Neural progenitor cell (in vitro differentiated cells): ENCODE measurements at regions not wholly inside any gene's neighbourhood (a gene's known extent, or its start where the extent isn't known, plus 50 kb on each side); places are given as distances from the start of the nearest gene placed in this dataset.

Experiments used
- DNase-seq: peaks from one replicate; pipeline ENCODE4 v3.0.0-alpha.2; 2016; ENCODE audit warnings: low spot score
- H2AFZ ChIP-seq: fragments of 200-600 bp; sonication (generic); replicated peaks from 2 replicates; pipeline ENCODE4 v1.6.1; 2016; ENCODE audit warnings: antibody characterized with exemption
- H3F3A ChIP-seq: fragments of 200-600 bp; sonication (generic); 2 replicates; pipeline ENCODE4 v1.6.1; 2016; ENCODE audit warnings: antibody characterized with exemption, low read depth
- H3K27ac ChIP-seq: fragments of 200-600 bp; sonication (generic); 2 replicates; pipeline ENCODE4 v1.5.1; 2016; ENCODE audit warnings: mild to moderate bottlenecking
- H3K27me3 ChIP-seq: fragments of 200-600 bp; sonication (generic); 2 replicates; pipeline ENCODE4 v1.6.1; 2016; ENCODE audit warnings: mild to moderate bottlenecking, moderate library complexity
- H3K36me3 ChIP-seq: fragments of 200-600 bp; sonication (generic); 2 replicates; pipeline ENCODE4 v1.5.1; 2016
- H3K4me1 ChIP-seq: fragments of 200-600 bp; sonication (generic); 2 replicates; pipeline ENCODE4 v1.6.1; 2016; ENCODE audit warnings: mixed run types
- H3K4me2 ChIP-seq: fragments of 200-600 bp; sonication (generic); 2 replicates; pipeline ENCODE4 v1.6.1; 2016
- H3K4me3 ChIP-seq: fragments of 200-600 bp; sonication (generic); 2 replicates; pipeline ENCODE4 v1.5.1; 2016
- H3K79me2 ChIP-seq: fragments of 200-600 bp; sonication (generic); 2 replicates; pipeline ENCODE4 v1.6.1; 2016; ENCODE audit warnings: low read depth
- H3K9ac ChIP-seq: fragments of 200-600 bp; sonication (generic); 2 replicates; pipeline ENCODE4 v1.6.1; 2016
- H3K9me3 ChIP-seq: fragments of 200-600 bp; sonication (generic); 2 replicates; pipeline ENCODE4 v1.5.1; 2016; ENCODE audit warnings: low read depth
- H4K20me1 ChIP-seq: fragments of 200-600 bp; sonication (generic); 2 replicates; pipeline ENCODE4 v1.6.1; 2016; ENCODE audit warnings: low read depth
- H3K27ac Mint-ChIP-seq: 3 replicates; pipeline ENCODE4 v1.8.0; 2021; ENCODE audit warnings: mixed read lengths
- H3K27me3 Mint-ChIP-seq: 2 replicates; pipeline ENCODE4 v1.8.0; 2022; ENCODE audit warnings: low read depth, mild to moderate bottlenecking, inconsistent platforms, moderate library complexity, mixed read lengths; ENCODE audit not compliant: insufficient read depth
- H3K36me3 Mint-ChIP-seq: 3 replicates; pipeline ENCODE4 v1.8.0; 2021; ENCODE audit warnings: mixed read lengths
- H3K4me1 Mint-ChIP-seq: 3 replicates; pipeline ENCODE4 v1.8.0; 2021; ENCODE audit warnings: mixed read lengths
- H3K4me3 Mint-ChIP-seq: 3 replicates; pipeline ENCODE4 v1.8.0; 2021; ENCODE audit warnings: mild to moderate bottlenecking, moderate library complexity, mixed read lengths
- H3K9me3 Mint-ChIP-seq: 3 replicates; pipeline ENCODE4 v1.8.0; 2020; ENCODE audit warnings: mixed read lengths
- EZH2 ChIP-seq: fragments of 200-600 bp; sonication (generic); IDR thresholded peaks from 2 replicates; pipeline ENCODE4 v1.6.1; 2017; ENCODE audit warnings: antibody characterized with exemption, mild to moderate bottlenecking, moderate library complexity
- EZH2phosphoT487 ChIP-seq: fragments of 200-600 bp; sonication (generic); IDR thresholded peaks from 2 replicates; pipeline ENCODE4 v1.6.1; 2017; ENCODE audit warnings: antibody characterized with exemption
- TF ChIP-seq, protein P1 (sequence below): fragments of 200-600 bp; sonication (generic); IDR thresholded peaks from 2 replicates; pipeline ENCODE4 v1.5.1; 2017; ENCODE audit warnings: antibody characterized with exemption, mild to moderate bottlenecking

DNA sequence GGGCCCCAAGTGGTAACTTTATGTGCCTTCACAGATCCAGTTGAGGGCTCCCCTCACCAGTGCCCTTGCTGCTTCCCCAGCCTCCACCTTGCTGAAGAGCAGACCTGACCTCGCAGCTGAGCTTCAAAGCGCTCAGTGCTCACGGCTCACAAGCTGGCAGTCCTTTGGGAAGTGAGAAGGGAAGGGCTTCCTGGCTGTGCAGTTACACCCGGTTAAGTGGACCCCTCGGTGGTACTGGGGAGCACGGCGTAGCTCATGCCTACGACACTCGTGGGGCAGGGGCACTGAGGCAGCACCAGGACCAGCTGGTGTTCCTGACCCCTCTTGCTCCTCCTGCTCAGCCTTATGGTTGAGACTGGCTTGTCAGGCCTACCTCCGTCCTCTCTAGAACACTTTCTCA is 629.0 kb upstream of the TBL1XR1 start:
- no peak for DNase-seq
- no peak overlapping the region for H3K4me3 Mint-ChIP-seq
- H2AFZ ChIP-seq = peak overlapping the region; percentile 45

DNA sequence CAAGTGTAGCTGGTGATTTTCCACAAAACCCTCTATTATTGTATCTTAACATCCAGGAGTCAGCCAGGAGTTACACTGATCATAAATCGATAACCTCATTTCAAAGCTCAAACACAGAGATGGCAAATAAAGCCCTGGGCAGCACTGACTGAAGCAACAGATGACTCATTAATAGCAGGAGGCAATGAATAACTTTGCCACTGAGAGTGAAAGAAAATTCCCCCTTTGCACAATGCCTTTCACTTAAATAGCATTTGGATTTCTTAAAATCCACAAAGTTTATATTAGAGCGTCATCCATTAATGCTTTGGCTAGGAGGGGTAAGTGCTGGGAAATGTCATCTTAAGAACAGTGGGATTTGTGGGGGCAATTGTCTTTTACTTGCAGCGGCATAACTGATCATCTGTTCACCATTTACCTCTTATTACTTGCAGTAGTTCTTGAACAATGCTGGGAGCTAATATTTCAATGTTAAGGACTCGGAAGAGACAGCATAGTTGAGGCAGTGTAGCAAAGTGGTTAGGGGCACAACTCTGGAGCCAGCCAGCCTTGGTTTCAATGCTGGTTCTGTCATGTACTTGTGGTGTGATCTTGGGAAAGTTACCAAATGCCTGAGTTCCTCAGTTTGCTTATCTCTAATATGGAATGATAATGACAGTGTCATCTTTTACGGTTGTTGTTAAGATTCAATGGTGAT is 630.4 kb upstream of the TBL1XR1 start:
- TF ChIP-seq, protein P1, sequence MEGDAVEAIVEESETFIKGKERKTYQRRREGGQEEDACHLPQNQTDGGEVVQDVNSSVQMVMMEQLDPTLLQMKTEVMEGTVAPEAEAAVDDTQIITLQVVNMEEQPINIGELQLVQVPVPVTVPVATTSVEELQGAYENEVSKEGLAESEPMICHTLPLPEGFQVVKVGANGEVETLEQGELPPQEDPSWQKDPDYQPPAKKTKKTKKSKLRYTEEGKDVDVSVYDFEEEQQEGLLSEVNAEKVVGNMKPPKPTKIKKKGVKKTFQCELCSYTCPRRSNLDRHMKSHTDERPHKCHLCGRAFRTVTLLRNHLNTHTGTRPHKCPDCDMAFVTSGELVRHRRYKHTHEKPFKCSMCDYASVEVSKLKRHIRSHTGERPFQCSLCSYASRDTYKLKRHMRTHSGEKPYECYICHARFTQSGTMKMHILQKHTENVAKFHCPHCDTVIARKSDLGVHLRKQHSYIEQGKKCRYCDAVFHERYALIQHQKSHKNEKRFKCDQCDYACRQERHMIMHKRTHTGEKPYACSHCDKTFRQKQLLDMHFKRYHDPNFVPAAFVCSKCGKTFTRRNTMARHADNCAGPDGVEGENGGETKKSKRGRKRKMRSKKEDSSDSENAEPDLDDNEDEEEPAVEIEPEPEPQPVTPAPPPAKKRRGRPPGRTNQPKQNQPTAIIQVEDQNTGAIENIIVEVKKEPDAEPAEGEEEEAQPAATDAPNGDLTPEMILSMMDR = no peak
- no peak for TF ChIP-seq EZH2
- no peak for TF ChIP-seq EZH2phosphoT487
- H3K9ac ChIP-seq = no peak overlapping the region
- no peaks in the 10 kb centered on the region for H3K36me3 ChIP-seq
- H3K4me3 ChIP-seq = no peak overlapping the region
- no peak overlapping the region for H3K27ac ChIP-seq
- no peak for DNase-seq
- H3K27me3 ChIP-seq = no peaks in the 10 kb centered on the region
- Mint-ChIP-seq H3K36me3 (no peaks in the 10 kb centered on the region), H3K4me3 (no peak overlapping the region), H3K27ac (no peak overlapping the region), H3K9me3 (no peaks in the 10 kb centered on the region), H3K27me3 (peaks cover 7% of the 10 kb centered on the region), H3K4me1 (peaks cover 19% of the 10 kb centered on the region)
- peaks cover 16% of the 10 kb centered on the region for H3K4me1 ChIP-seq
- no peak overlapping the region for H2AFZ ChIP-seq
- H3K4me2 ChIP-seq = no peak overlapping the region
- peaks cover 11% of the 10 kb centered on the region for H3F3A ChIP-seq
- H4K20me1 ChIP-seq = no peaks in the 10 kb centered on the region
- H3K9me3 ChIP-seq = no peaks in the 10 kb centered on the region
- no peaks in the 10 kb centered on the region for H3K79me2 ChIP-seq

More for the DNA sequence above, 629.0 kb upstream of the TBL1XR1 start:
- no peaks in the 10 kb centered on the region for H3K9me3 Mint-ChIP-seq
- Histone ChIP-seq H4K20me1 (no peaks in the 10 kb centered on the region), H3F3A (peaks cover 11% of the 10 kb centered on the region), H3K4me2 (no peak overlapping the region), H3K27me3 (no peaks in the 10 kb centered on the region), H3K79me2 (no peaks in the 10 kb centered on the region), H3K27ac (no peak overlapping the region), H3K4me3 (no peak overlapping the region), H3K9me3 (no peaks in the 10 kb centered on the region), H3K4me1 (peaks cover 16% of the 10 kb centered on the region), H3K9ac (no peak overlapping the region), H3K36me3 (no peaks in the 10 kb centered on the region)
- H3K4me1 Mint-ChIP-seq = peaks cover 19% of the 10 kb centered on the region
- H3K36me3 Mint-ChIP-seq = no peaks in the 10 kb centered on the region
- H3K27ac Mint-ChIP-seq = peak overlapping the region; percentile 93
- no peak for TF ChIP-seq EZH2phosphoT487
- TF ChIP-seq EZH2 = no peak
- TF ChIP-seq, protein P1 = no peak
- H3K27me3 Mint-ChIP-seq = peaks cover 7% of the 10 kb centered on the region

DNA sequence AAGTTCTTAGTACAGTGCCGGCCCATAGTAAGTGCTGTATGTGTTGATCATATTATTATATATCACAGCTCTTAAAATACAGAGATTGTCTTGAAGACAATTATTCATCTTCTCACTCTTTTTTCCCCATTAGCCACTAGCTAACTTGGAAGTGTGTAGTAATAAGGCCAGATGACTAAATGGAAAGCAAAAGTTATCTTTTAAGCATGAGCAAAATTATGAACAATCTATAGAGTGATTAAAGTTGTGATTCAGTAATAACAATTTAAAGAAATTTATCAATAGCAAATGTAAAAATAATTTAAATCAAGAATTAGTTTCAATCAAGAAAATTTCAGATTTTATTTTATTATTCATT is 630.9 kb upstream of the TBL1XR1 start:
- H3K36me3 Mint-ChIP-seq = no peaks in the 10 kb centered on the region
- no peaks in the 10 kb centered on the region for H3K27me3 ChIP-seq
- H3K9me3 ChIP-seq = no peaks in the 10 kb centered on the region
- H3K4me3 ChIP-seq = no peak overlapping the region
- H3K4me1 ChIP-seq = peaks cover 16% of the 10 kb centered on the region
- H3K4me3 Mint-ChIP-seq = no peak overlapping the region
- H3K36me3 ChIP-seq = no peaks in the 10 kb centered on the region
- H3K27ac ChIP-seq = no peak overlapping the region
- peaks cover 11% of the 10 kb centered on the region for H3F3A ChIP-seq
- H3K4me1 Mint-ChIP-seq = peaks cover 23% of the 10 kb centered on the region
- H3K9me3 Mint-ChIP-seq = no peaks in the 10 kb centered on the region
- H4K20me1 ChIP-seq = no peaks in the 10 kb centered on the region
- peaks cover 7% of the 10 kb centered on the region for H3K27me3 Mint-ChIP-seq
- TF ChIP-seq EZH2 (no peak), EZH2phosphoT487 (no peak)
- TF ChIP-seq, protein P1 = no peak
- no peak for DNase-seq
- no peaks in the 10 kb centered on the region for H3K79me2 ChIP-seq
- no peak overlapping the region for H3K4me2 ChIP-seq
- no peak overlapping the region for H3K27ac Mint-ChIP-seq
- H3K9ac ChIP-seq = no peak overlapping the region
- no peak overlapping the region for H2AFZ ChIP-seq
